ENCODE measurements at regions not wholly inside any gene's neighbourhood (a gene's known extent, or its start where the extent isn't known, plus 50 kb on each side); places are given as distances from the start of the nearest gene placed in this dataset.

GRCh38 chr3:164832216-164832615 lies 246.1 kb downstream of the SI start:
- no peak for DNase-seq
- Mint-ChIP-seq H3K9me3 (peaks cover 0 to 25% (median 0%) of the 10 kb centered on the region in 11 donors), H3K4me1 (no peaks in the 10 kb centered on the region), H3K36me3 (no peaks in the 10 kb centered on the region), H3K27me3 (no peaks in the 10 kb centered on the region), H3K4me3 (no peak overlapping the region), H3K27ac (no peak overlapping the region)
- CTCF ChIA-PET, result no interaction called here
- Histone ChIP-seq H3K9me3 (ENCODE audit: control insufficient read depth in 2 of 3, low read length in 3 of 3) (no peaks in the 10 kb centered on the region), H3K27ac (ENCODE audit: low read depth, low read length) (no peak overlapping the region), H3K27me3 (ENCODE audit: control insufficient read depth in 2 of 2, insufficient read depth in 2 of 2, low read length in 2 of 2) (no peaks in the 10 kb centered on the region), H3K36me3 (ENCODE audit: control insufficient read depth in 2 of 3, insufficient read depth in 3 of 3, low read length in 3 of 3) (no peaks in the 10 kb centered on the region), H3K4me1 (ENCODE audit: control insufficient read depth in 2 of 2, insufficient read depth in 2 of 2, low read length in 2 of 2) (no peaks in the 10 kb centered on the region), H3K4me3 (ENCODE audit: low read length) (no peak overlapping the region)
- intact Hi-C loops (cut with micrococcal nuclease), result no loop called here
- no peak for ATAC-seq
- POLR2A ChIA-PET, result no interaction called here

GRCh38 chr3:164818318-164818717 lies 260.0 kb downstream of the SI start:
- Mint-ChIP-seq H3K9me3 (peaks cover 0 to 19% (median 7%) of the 10 kb centered on the region in 11 donors), H3K4me3 (no peak overlapping the region), H3K27ac (no peak overlapping the region), H3K4me1 (no peaks in the 10 kb centered on the region), H3K27me3 (no peaks in the 10 kb centered on the region), H3K36me3 (no peaks in the 10 kb centered on the region)
- intact Hi-C loops (cut with micrococcal nuclease), result no loop called here
- H3K4me1 ChIP-seq (ENCODE audit: control insufficient read depth in 2 of 2, insufficient read depth in 2 of 2, low read length in 2 of 2), result no peaks in the 10 kb centered on the region
- no peaks in the 10 kb centered on the region for H3K27me3 ChIP-seq (ENCODE audit: control insufficient read depth in 2 of 2, insufficient read depth in 2 of 2, low read length in 2 of 2)
- no peak overlapping the region for H3K27ac ChIP-seq (ENCODE audit: low read depth, low read length)
- no peaks in the 10 kb centered on the region for H3K36me3 ChIP-seq (ENCODE audit: control insufficient read depth in 2 of 3, insufficient read depth in 3 of 3, low read length in 3 of 3)
- no peaks in the 10 kb centered on the region for H3K9me3 ChIP-seq (ENCODE audit: control insufficient read depth in 2 of 3, low read length in 3 of 3)
- ChIA-PET CTCF (no interaction called here), POLR2A (no interaction called here)
- no peak overlapping the region for H3K4me3 ChIP-seq (ENCODE audit: low read length)
- ATAC-seq, result no peak
- no peak for DNase-seq

- H3K4me1 Mint-ChIP-seq, result no peaks in the 10 kb centered on the region
- H3K4me1 ChIP-seq (ENCODE audit: control insufficient read depth in 2 of 2, insufficient read depth in 2 of 2, low read length in 2 of 2), result no peaks in the 10 kb centered on the region
- H3K27ac Mint-ChIP-seq, result no peak overlapping the region
- H3K36me3 Mint-ChIP-seq, result no peaks in the 10 kb centered on the region
- no peaks in the 10 kb centered on the region for H3K9me3 ChIP-seq (ENCODE audit: control insufficient read depth in 2 of 3, low read length in 3 of 3)
- H3K9me3 Mint-ChIP-seq, result peaks cover 0 to 11% (median 7%) of the 10 kb centered on the region in 11 donors
- H3K4me3 Mint-ChIP-seq, result no peak overlapping the region
- CTCF ChIA-PET, result no interaction called here
- DNase-seq (no peak), ATAC-seq (no peak)
- H3K4me3 ChIP-seq (ENCODE audit: low read length), result no peak overlapping the region
- POLR2A ChIA-PET, result no interaction called here
- no peak overlapping the region for H3K27ac ChIP-seq (ENCODE audit: low read depth, low read length)
- intact Hi-C loops (cut with micrococcal nuclease), result no loop called here
- no peaks in the 10 kb centered on the region for H3K27me3 Mint-ChIP-seq
- H3K36me3 ChIP-seq (ENCODE audit: control insufficient read depth in 2 of 3, insufficient read depth in 3 of 3, low read length in 3 of 3), result no peaks in the 10 kb centered on the region
- no peaks in the 10 kb centered on the region for H3K27me3 ChIP-seq (ENCODE audit: control insufficient read depth in 2 of 2, insufficient read depth in 2 of 2, low read length in 2 of 2)
Observed at GRCh38 chr3:164814106-164814505, 264.2 kb downstream of the SI start.

GRCh38 chr3:164812042-164812441 lies 266.3 kb downstream of the SI start:
- Histone ChIP-seq H3K4me3 (ENCODE audit: low read length) (no peak overlapping the region), H3K9me3 (ENCODE audit: control insufficient read depth in 2 of 3, low read length in 3 of 3) (no peaks in the 10 kb centered on the region), H3K27me3 (ENCODE audit: control insufficient read depth in 2 of 2, insufficient read depth in 2 of 2, low read length in 2 of 2) (no peaks in the 10 kb centered on the region), H3K27ac (ENCODE audit: low read depth, low read length) (no peak overlapping the region), H3K4me1 (ENCODE audit: control insufficient read depth in 2 of 2, insufficient read depth in 2 of 2, low read length in 2 of 2) (no peaks in the 10 kb centered on the region), H3K36me3 (ENCODE audit: control insufficient read depth in 2 of 3, insufficient read depth in 3 of 3, low read length in 3 of 3) (no peaks in the 10 kb centered on the region)
- CTCF ChIA-PET, result no interaction called here
- Mint-ChIP-seq H3K4me3 (no peak overlapping the region), H3K9me3 (peaks cover 0 to 11% (median 3%) of the 10 kb centered on the region in 11 donors), H3K36me3 (no peaks in the 10 kb centered on the region), H3K27me3 (no peaks in the 10 kb centered on the region), H3K27ac (no peak overlapping the region), H3K4me1 (no peaks in the 10 kb centered on the region)
- POLR2A ChIA-PET, result no interaction called here
- DNase-seq (no peak), ATAC-seq (no peak)
- intact Hi-C loops (cut with micrococcal nuclease), result no loop called here

GRCh38 chr3:164806188-164806587 lies 272.1 kb downstream of the SI start:
- CTCF ChIA-PET, result no interaction called here
- peaks cover 0 to 4% (median 0%) of the 10 kb centered on the region in 3 experiments for H3K9me3 ChIP-seq (ENCODE audit: control insufficient read depth in 2 of 3, low read length in 3 of 3)
- DNase-seq, result no peak
- no peak for ATAC-seq
- Mint-ChIP-seq H3K4me1 (no peaks in the 10 kb centered on the region), H3K9me3 (peaks cover 2 to 15% (median 6%) of the 10 kb centered on the region in 11 donors), H3K27ac (no peak overlapping the region), H3K4me3 (no peak overlapping the region), H3K36me3 (no peaks in the 10 kb centered on the region), H3K27me3 (no peaks in the 10 kb centered on the region)
- no peaks in the 10 kb centered on the region for H3K27me3 ChIP-seq (ENCODE audit: control insufficient read depth in 2 of 2, insufficient read depth in 2 of 2, low read length in 2 of 2)
- no peak overlapping the region for H3K4me3 ChIP-seq (ENCODE audit: low read length)
- intact Hi-C loops (cut with micrococcal nuclease), result no loop called here
- no peaks in the 10 kb centered on the region for H3K36me3 ChIP-seq (ENCODE audit: control insufficient read depth in 2 of 3, insufficient read depth in 3 of 3, low read length in 3 of 3)
- POLR2A ChIA-PET, result no interaction called here
- H3K27ac ChIP-seq (ENCODE audit: low read depth, low read length), result no peak overlapping the region
- no peaks in the 10 kb centered on the region for H3K4me1 ChIP-seq (ENCODE audit: control insufficient read depth in 2 of 2, insufficient read depth in 2 of 2, low read length in 2 of 2)

GRCh38 chr3:164794099-164794498 lies 284.2 kb downstream of the SI start:
- Histone ChIP-seq H3K4me3 (ENCODE audit: low read length) (no peak overlapping the region), H3K9me3 (ENCODE audit: control insufficient read depth in 2 of 3, low read length in 3 of 3) (no peaks in the 10 kb centered on the region), H3K4me1 (ENCODE audit: control insufficient read depth in 2 of 2, insufficient read depth in 2 of 2, low read length in 2 of 2) (no peaks in the 10 kb centered on the region), H3K27ac (ENCODE audit: low read depth, low read length) (no peak overlapping the region), H3K36me3 (ENCODE audit: control insufficient read depth in 2 of 3, insufficient read depth in 3 of 3, low read length in 3 of 3) (no peaks in the 10 kb centered on the region), H3K27me3 (ENCODE audit: control insufficient read depth in 2 of 2, insufficient read depth in 2 of 2, low read length in 2 of 2) (no peaks in the 10 kb centered on the region)
- Mint-ChIP-seq H3K4me1 (no peaks in the 10 kb centered on the region), H3K27ac (no peak overlapping the region), H3K4me3 (no peak overlapping the region), H3K27me3 (no peaks in the 10 kb centered on the region), H3K9me3 (peaks cover 0 to 35% (median 2%) of the 10 kb centered on the region in 11 donors), H3K36me3 (no peaks in the 10 kb centered on the region)
- POLR2A ChIA-PET, result no interaction called here
- DNase-seq (no peak), ATAC-seq (no peak)
- CTCF ChIA-PET, result no interaction called here
- intact Hi-C loops (cut with micrococcal nuclease), result no loop called here

GRCh38 chr3:164791263-164791662 lies 287.0 kb downstream of the SI start:
- H3K27me3 Mint-ChIP-seq, result no peaks in the 10 kb centered on the region
- Histone ChIP-seq H3K4me1 (ENCODE audit: control insufficient read depth in 2 of 2, insufficient read depth in 2 of 2, low read length in 2 of 2) (no peaks in the 10 kb centered on the region), H3K27me3 (ENCODE audit: control insufficient read depth in 2 of 2, insufficient read depth in 2 of 2, low read length in 2 of 2) (no peaks in the 10 kb centered on the region), H3K4me3 (ENCODE audit: low read length) (no peak overlapping the region), H3K9me3 (ENCODE audit: control insufficient read depth in 2 of 3, low read length in 3 of 3) (no peaks in the 10 kb centered on the region), H3K36me3 (ENCODE audit: control insufficient read depth in 2 of 3, insufficient read depth in 3 of 3, low read length in 3 of 3) (no peaks in the 10 kb centered on the region), H3K27ac (ENCODE audit: low read depth, low read length) (no peak overlapping the region)
- no peaks in the 10 kb centered on the region for H3K4me1 Mint-ChIP-seq
- intact Hi-C loops (cut with micrococcal nuclease), result no loop called here
- POLR2A ChIA-PET, result no interaction called here
- H3K36me3 Mint-ChIP-seq, result no peaks in the 10 kb centered on the region
- no peak overlapping the region for H3K4me3 Mint-ChIP-seq
- H3K27ac Mint-ChIP-seq, result no peak overlapping the region
- ATAC-seq (no peak), DNase-seq (no peak)
- CTCF ChIA-PET, result no interaction called here
- H3K9me3 Mint-ChIP-seq, result peaks cover 0 to 21% (median 3%) of the 10 kb centered on the region in 11 donors

All from naive thymus-derived CD4-positive, alpha-beta T cell (primary cell).